ENCODE measurements at regions not wholly inside any gene's neighbourhood (a gene's known extent, or its start where the extent isn't known, plus 50 kb on each side); places are given as distances from the start of the nearest gene placed in this dataset.

- TF ChIP-seq CTCF (conservative IDR thresholded peaks at IDR 0.05; ENCODE audit: low read depth, low read length), result no peak
- no peak overlapping the region for H3K4me3 ChIP-seq (ENCODE audit: low read length)
Measured at GRCh38 chr13:42717176-42717575, 64.2 kb upstream of the FAM216B start.

GRCh38 chr13:42720113-42720857 is 61.1 kb upstream of the FAM216B start:
- H3K4me3 ChIP-seq (ENCODE audit: low read length), result no peak overlapping the region
- no peak for TF ChIP-seq CTCF (conservative IDR thresholded peaks at IDR 0.05; ENCODE audit: low read depth, low read length)
- peak; percentile 91 for DNase-seq (ENCODE audit: low read depth)

More at GRCh38 chr13:42717176-42717575, 64.2 kb upstream of the FAM216B start:
- DNase-seq (ENCODE audit: low read depth), result no peak

GRCh38 chr13:42720858-42721219 is 60.5 kb upstream of the FAM216B start:
- no peak overlapping the region for H3K4me3 ChIP-seq (ENCODE audit: low read length)
- TF ChIP-seq CTCF (conservative IDR thresholded peaks at IDR 0.05; ENCODE audit: low read depth, low read length), result no peak
- no peak for DNase-seq (ENCODE audit: low read depth)

- TF ChIP-seq CTCF (conservative IDR thresholded peaks at IDR 0.05; ENCODE audit: low read depth, low read length), result no peak
- no peak overlapping the region for H3K4me3 ChIP-seq (ENCODE audit: low read length)
- no peak for DNase-seq (ENCODE audit: low read depth)
Measured at GRCh38 chr13:42722883-42723539, 58.4 kb upstream of the FAM216B start.

- no peak for TF ChIP-seq CTCF (conservative IDR thresholded peaks at IDR 0.05; ENCODE audit: low read depth, low read length)
- DNase-seq (ENCODE audit: low read depth), result no peak
Measured at GRCh38 chr13:42728507-42729180, 52.7 kb upstream of the FAM216B start.

GRCh38 chr13:42729857-42730402 is 51.5 kb upstream of the FAM216B start:
- no peak overlapping the region for H3K4me3 ChIP-seq (ENCODE audit: low read length)
- TF ChIP-seq CTCF (conservative IDR thresholded peaks at IDR 0.05; ENCODE audit: low read depth, low read length), result no peak
- DNase-seq (ENCODE audit: low read depth), result no peak

More at GRCh38 chr13:42728507-42729180, 52.7 kb upstream of the FAM216B start:
- H3K4me3 ChIP-seq (ENCODE audit: low read length), result no peak overlapping the region
